Loucy (cell line): ENCODE measurements at regions not wholly inside any gene's neighbourhood (a gene's known extent, or its start where the extent isn't known, plus 50 kb on each side); places are given as distances from the start of the nearest gene placed in this dataset.

Source experiments
- H2AFZ ChIP-seq: fragments of 200-600 bp; sonication (generic); 2 replicates; pipeline ENCODE4 v1.6.0; 2016; ENCODE audit warnings: antibody characterized with exemption, mild to moderate bottlenecking, low read length, moderate library complexity
- H3F3A ChIP-seq: fragments of 200-600 bp; 2 replicates; pipeline ENCODE4 v1.6.0; 2016; ENCODE audit warnings: antibody characterized with exemption, low read depth, mild to moderate bottlenecking
- H3K27me3 ChIP-seq: fragments of 200-600 bp; sonication (generic); 2 replicates; pipeline ENCODE4 v1.6.1; 2014; ENCODE audit warnings: low read length, mild to moderate bottlenecking; ENCODE audit not compliant: insufficient read depth, poor library complexity, severe bottlenecking
- H3K36me3 ChIP-seq: fragments of 200-600 bp; sonication (generic); 2 replicates; pipeline ENCODE4 v1.6.1; 2016; ENCODE audit warnings: low read length; ENCODE audit not compliant: insufficient read depth
- H3K4me1 ChIP-seq: fragments of 200-600 bp; sonication (generic); 2 replicates; pipeline ENCODE4 v1.5.1; 2014; ENCODE audit warnings: low read length, mild to moderate bottlenecking; ENCODE audit not compliant: insufficient read depth, poor library complexity, severe bottlenecking
- H3K4me2 ChIP-seq: fragments of 200-600 bp; sonication (generic); 2 replicates; pipeline ENCODE4 v1.6.0; 2014; ENCODE audit warnings: antibody characterized with exemption, low read length, low read depth, mild to moderate bottlenecking; ENCODE audit not compliant: poor library complexity, severe bottlenecking
- H3K4me3 ChIP-seq: fragments of 200-600 bp; sonication (generic); 2 replicates; pipeline ENCODE4 v1.5.1; 2014; ENCODE audit warnings: low read length, mild to moderate bottlenecking, mixed read lengths; ENCODE audit not compliant: poor library complexity, severe bottlenecking
- H3K79me2 ChIP-seq: fragments of 200-600 bp; sonication (generic); 2 replicates; pipeline ENCODE4 v1.6.1; 2014; ENCODE audit warnings: low read length; ENCODE audit not compliant: insufficient read depth
- H3K9ac ChIP-seq: fragments of 200-600 bp; sonication (generic); 2 replicates; pipeline ENCODE4 v1.6.0; 2014; ENCODE audit warnings: mild to moderate bottlenecking, low read depth, low read length, moderate library complexity; ENCODE audit not compliant: poor library complexity, severe bottlenecking
- H3K9me2 ChIP-seq: fragments of 200-600 bp; sonication (generic); replicated peaks from 2 replicates; pipeline ENCODE4 v1.6.1; 2016; ENCODE audit warnings: low read depth, low read length, mixed read lengths
- H3K9me3 ChIP-seq: fragments of 200-600 bp; sonication (generic); 2 replicates; pipeline ENCODE4 v1.6.1; 2014; ENCODE audit warnings: mild to moderate bottlenecking, antibody characterized with exemption, low read length, low read depth; ENCODE audit not compliant: insufficient read depth
- H4K20me1 ChIP-seq: fragments of 200-600 bp; sonication (generic); 2 replicates; pipeline ENCODE4 v1.6.0; 2014; ENCODE audit warnings: antibody characterized with exemption, low read length, mild to moderate bottlenecking; ENCODE audit not compliant: insufficient read depth, poor library complexity, severe bottlenecking
- CTCF ChIP-seq: fragments of 200-600 bp; sonication (generic); conservative IDR thresholded peaks from 2 replicates; pipeline ENCODE4 v1.5.1; 2014; ENCODE audit warnings: mild to moderate bottlenecking, antibody characterized with exemption, low read length
- EZH2phosphoT487 ChIP-seq: fragments of 200-600 bp; IDR thresholded peaks from 2 replicates; pipeline ENCODE4 v1.6.1; 2018; ENCODE audit warnings: antibody characterized with exemption, mild to moderate bottlenecking, moderate library complexity, borderline replicate concordance

GRCh38 chr20:20956513-20956931, 149.6 kb downstream of the LINC00237 start:
- Histone ChIP-seq H3K9me2 (no peaks in the 10 kb centered on the region), H3F3A (no peaks in the 10 kb centered on the region), H2AFZ (no peak overlapping the region), H3K27me3 (no peaks in the 10 kb centered on the region), H4K20me1 (no peaks in the 10 kb centered on the region), H3K36me3 (no peaks in the 10 kb centered on the region), H3K9me3 (no peaks in the 10 kb centered on the region), H3K9ac (no peak overlapping the region), H3K4me1 (peaks cover 26% of the 10 kb centered on the region), H3K4me3 (no peak overlapping the region), H3K79me2 (no peaks in the 10 kb centered on the region), H3K4me2 (no peak overlapping the region)
- TF ChIP-seq CTCF: no peak
- no peak for TF ChIP-seq EZH2phosphoT487

GRCh38 chr20:20955892-20956291, 150.3 kb downstream of the LINC00237 start:
- no peaks in the 10 kb centered on the region for H3K9me2 ChIP-seq
- H3K79me2 ChIP-seq: no peaks in the 10 kb centered on the region
- H3K4me2 ChIP-seq: no peak overlapping the region
- no peak for TF ChIP-seq CTCF
- no peak for TF ChIP-seq EZH2phosphoT487
- no peak overlapping the region for H3K4me3 ChIP-seq
- H2AFZ ChIP-seq: no peak overlapping the region
- no peaks in the 10 kb centered on the region for H3F3A ChIP-seq
- H3K36me3 ChIP-seq: no peaks in the 10 kb centered on the region
- H3K9me3 ChIP-seq: no peaks in the 10 kb centered on the region
- H4K20me1 ChIP-seq: no peaks in the 10 kb centered on the region
- peaks cover 32% of the 10 kb centered on the region for H3K4me1 ChIP-seq
- no peak overlapping the region for H3K9ac ChIP-seq
- H3K27me3 ChIP-seq: no peaks in the 10 kb centered on the region

- Histone ChIP-seq H3K4me3 (peak overlapping the region; percentile 57), H3F3A (no peaks in the 10 kb centered on the region), H3K79me2 (no peaks in the 10 kb centered on the region), H3K36me3 (no peaks in the 10 kb centered on the region), H3K27me3 (no peaks in the 10 kb centered on the region), H3K4me1 (peaks cover 34% of the 10 kb centered on the region), H3K9me2 (no peaks in the 10 kb centered on the region), H3K9me3 (no peaks in the 10 kb centered on the region), H2AFZ (peak overlapping the region; percentile 68), H3K9ac (no peak overlapping the region), H3K4me2 (peak overlapping the region; percentile 69), H4K20me1 (no peaks in the 10 kb centered on the region)
- TF ChIP-seq EZH2phosphoT487: no peak
- no peak for TF ChIP-seq CTCF
Observed at GRCh38 chr20:20953738-20954618, 152.2 kb downstream of the LINC00237 start.
